Erythroblast (primary cell): ENCODE measurements at regions not wholly inside any gene's neighbourhood (a gene's known extent, or its start where the extent isn't known, plus 50 kb on each side); places are given as distances from the start of the nearest gene placed in this dataset.

ENCODE experiments used
- GATA1 ChIP-seq: IDR thresholded peaks from 2 replicates; pipeline ENCODE4 v1.6.1; 2011; ENCODE audit warnings: low read depth, mild to moderate bottlenecking, control low read depth, low read length, moderate library complexity
- POLR2A ChIP-seq: IDR thresholded peaks from 2 replicates; pipeline ENCODE4 v1.6.1; 2011; ENCODE audit warnings: mild to moderate bottlenecking, low read length

DNA sequence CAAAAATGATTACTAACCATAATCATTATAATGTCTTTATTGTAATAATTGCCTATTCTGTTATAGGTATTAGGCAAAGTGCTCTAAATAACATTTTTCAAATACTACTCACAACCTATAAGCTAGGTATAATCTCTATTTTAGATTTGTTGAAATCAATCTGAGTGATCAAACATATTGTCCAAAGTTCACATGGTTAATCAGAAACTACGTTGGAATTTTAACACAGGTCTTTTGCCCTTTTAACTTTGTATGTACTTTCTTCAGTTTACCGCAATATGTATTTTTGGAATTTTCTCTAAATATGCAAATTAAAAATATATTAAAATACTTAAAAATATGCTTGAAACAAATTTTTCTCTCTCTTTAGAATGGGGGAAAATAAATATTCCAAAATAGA is 1563.2 kb downstream of the KCNT2 start:
- TF ChIP-seq POLR2A: no peak
- no peak for TF ChIP-seq GATA1
